Panc1 (cell line): ENCODE measurements at regions not wholly inside any gene's neighbourhood (a gene's known extent, or its start where the extent isn't known, plus 50 kb on each side); places are given as distances from the start of the nearest gene placed in this dataset.

Experiments used
- ATAC-seq: fragments of 200-7000 bp; cut with Tn5 transposase; 2 replicates; pipeline ENCODE4 v1.9.1; 2020; ENCODE audit warnings: mild to moderate bottlenecking, moderate library complexity
- BruUV-seq: library from RNA; stranded (reverse); fragments of 400-500 nt; replicated peaks from 2 replicates; lab custom pipeline; 2021; lab: Mats Ljungman, UMichigan
- CTCF ChIA-PET: fragments of 300-600 bp; sonication (Branson Sonifier 250); formaldehyde crosslinking; loops from one replicate; lab custom pipeline; 2022; ENCODE audit warnings: antibody characterized with exemption; lab: Charles Lee
- POLR2A ChIA-PET: fragments of 300-600 bp; sonication (Branson Sonifier 250); formaldehyde crosslinking; loops from one replicate; lab custom pipeline; 2022; ENCODE audit warnings: antibody characterized with exemption; lab: Charles Lee
- DNase-seq: peaks from one replicate; pipeline ENCODE4 v3.0.0-alpha.2; 2010; ENCODE audit warnings: low read depth, low spot score
- H3K27ac ChIP-seq: 2 replicates; pipeline ENCODE4 v1.5.1; 2011; ENCODE audit warnings: mild to moderate bottlenecking, low read length, inconsistent platforms
- H3K27me3 ChIP-seq: fragments of 200-500 bp; sonication (Bioruptor generic); 2 replicates; pipeline ENCODE4 v1.6.0; 2014; ENCODE audit warnings: low read length, inconsistent platforms; ENCODE audit not compliant: control insufficient read depth, insufficient read depth
- H3K36me3 ChIP-seq: fragments of 200-500 bp; sonication (Bioruptor generic); 2 replicates; pipeline ENCODE4 v1.5.1; 2014; ENCODE audit warnings: inconsistent platforms, mild to moderate bottlenecking, low read length, moderate library complexity; ENCODE audit not compliant: control insufficient read depth, insufficient read depth
- H3K4me1 ChIP-seq: 2 replicates; pipeline ENCODE4 v1.5.1; 2011; ENCODE audit warnings: inconsistent platforms, mild to moderate bottlenecking, low read length, moderate library complexity; ENCODE audit not compliant: control insufficient read depth, insufficient read depth
- H3K4me3 ChIP-seq, 2 experiments: 2 replicates each; pipeline ENCODE4 v1.5.1; 2011 to 2012; ENCODE audit warnings: low read depth in 2 of 2, low read length in 2 of 2, mild to moderate bottlenecking in 2 of 2, inconsistent platforms in 1 of 2, moderate library complexity in 1 of 2
- H3K9me3 ChIP-seq: fragments of 200-500 bp; sonication (Bioruptor generic); 2 replicates; pipeline ENCODE4 v1.5.1; 2014; ENCODE audit warnings: low read depth, mild to moderate bottlenecking, inconsistent platforms, low read length, moderate library complexity; ENCODE audit not compliant: control insufficient read depth, insufficient read depth
- CTCF ChIP-seq: fragments of 450-650 bp; IDR thresholded peaks from 2 replicates; pipeline ENCODE4 v1.5.1; 2017; ENCODE audit warnings: mild to moderate bottlenecking
- POLR2AphosphoS5 ChIP-seq: IDR thresholded peaks from 2 replicates; pipeline ENCODE4 v1.6.1; 2012; ENCODE audit warnings: mild to moderate bottlenecking, low read depth, low read length, moderate library complexity
- SIN3A ChIP-seq: IDR thresholded peaks from 2 replicates; pipeline ENCODE4 v1.6.1; 2012; ENCODE audit warnings: low read depth, mild to moderate bottlenecking, low read length, moderate library complexity, borderline replicate concordance; ENCODE audit not compliant: insufficient read depth
- TCF7L2 ChIP-seq: IDR thresholded peaks from 2 replicates; pipeline ENCODE4 v1.6.1; 2011; ENCODE audit warnings: mild to moderate bottlenecking, low read depth, low read length, inconsistent platforms
- in situ Hi-C: cut with HindIII; loops from 2 replicates; pipeline ENCODE4 v1.10.0; 2016; ENCODE audit warnings: low sequenced_read_pairs, low pct_unique_long_range_greater_than_20kb
- intact Hi-C: fragments of 100-400 bp; cut with micrococcal nuclease; formaldehyde crosslinking; loops from one replicate; pipeline ENCODE4 v1.10.0; 2022; ENCODE audit not compliant: unreplicated experiment
- TF ChIP-seq, protein P1 (sequence below), 2 experiments: IDR thresholded peaks; 2 replicates each; pipeline ENCODE4 v1.6.1; 2011 to 2012; ENCODE audit warnings: low read depth in 2 of 2, control low read depth in 1 of 2, low read length in 1 of 2, mild to moderate bottlenecking in 1 of 2, moderate library complexity in 1 of 2; ENCODE audit not compliant: insufficient read depth in 1 of 2

- intact Hi-C loops: no loop called here
- Histone ChIP-seq H3K27ac (no peak overlapping the region), H3K4me3 (peak overlapping the region; percentile 52 to 58; a peak in 3 of 4 replicates), H3K4me1 (peaks cover 5% of the 10 kb centered on the region; the same call in 1 of the 2 replicates), H3K27me3 (peaks cover 32% of the 10 kb centered on the region), H3K36me3 (no peaks in the 10 kb centered on the region), H3K9me3 (no peaks in the 10 kb centered on the region)
- POLR2A ChIA-PET: no interaction called here
- ATAC-seq (peak; percentile 64), DNase-seq (no peak)
- no TSS peak for BruUV-seq
- CTCF ChIA-PET: interaction anchor here (0.6 kb wide), 1 partner anchor 12 kb away, joined by 3 read pairs; no protein-coding TSS in a partner anchor
- in situ Hi-C loops: no loop called here
- TF ChIP-seq SIN3A: no peak
- TF ChIP-seq CTCF: no peak
- TF ChIP-seq, protein P1, sequence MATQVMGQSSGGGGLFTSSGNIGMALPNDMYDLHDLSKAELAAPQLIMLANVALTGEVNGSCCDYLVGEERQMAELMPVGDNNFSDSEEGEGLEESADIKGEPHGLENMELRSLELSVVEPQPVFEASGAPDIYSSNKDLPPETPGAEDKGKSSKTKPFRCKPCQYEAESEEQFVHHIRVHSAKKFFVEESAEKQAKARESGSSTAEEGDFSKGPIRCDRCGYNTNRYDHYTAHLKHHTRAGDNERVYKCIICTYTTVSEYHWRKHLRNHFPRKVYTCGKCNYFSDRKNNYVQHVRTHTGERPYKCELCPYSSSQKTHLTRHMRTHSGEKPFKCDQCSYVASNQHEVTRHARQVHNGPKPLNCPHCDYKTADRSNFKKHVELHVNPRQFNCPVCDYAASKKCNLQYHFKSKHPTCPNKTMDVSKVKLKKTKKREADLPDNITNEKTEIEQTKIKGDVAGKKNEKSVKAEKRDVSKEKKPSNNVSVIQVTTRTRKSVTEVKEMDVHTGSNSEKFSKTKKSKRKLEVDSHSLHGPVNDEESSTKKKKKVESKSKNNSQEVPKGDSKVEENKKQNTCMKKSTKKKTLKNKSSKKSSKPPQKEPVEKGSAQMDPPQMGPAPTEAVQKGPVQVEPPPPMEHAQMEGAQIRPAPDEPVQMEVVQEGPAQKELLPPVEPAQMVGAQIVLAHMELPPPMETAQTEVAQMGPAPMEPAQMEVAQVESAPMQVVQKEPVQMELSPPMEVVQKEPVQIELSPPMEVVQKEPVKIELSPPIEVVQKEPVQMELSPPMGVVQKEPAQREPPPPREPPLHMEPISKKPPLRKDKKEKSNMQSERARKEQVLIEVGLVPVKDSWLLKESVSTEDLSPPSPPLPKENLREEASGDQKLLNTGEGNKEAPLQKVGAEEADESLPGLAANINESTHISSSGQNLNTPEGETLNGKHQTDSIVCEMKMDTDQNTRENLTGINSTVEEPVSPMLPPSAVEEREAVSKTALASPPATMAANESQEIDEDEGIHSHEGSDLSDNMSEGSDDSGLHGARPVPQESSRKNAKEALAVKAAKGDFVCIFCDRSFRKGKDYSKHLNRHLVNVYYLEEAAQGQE (IDR thresholded peaks at IDR 0.05; ENCODE audit: insufficient read depth in 1 of 2, low read depth in 2 of 2, low read length in 1 of 2): no peak
- TF ChIP-seq POLR2AphosphoS5: no peak
- TF ChIP-seq TCF7L2: no peak
Observed at GRCh38 chr7:25949736-25950487, 202.1 kb upstream of the NFE2L3 start.

DNA sequence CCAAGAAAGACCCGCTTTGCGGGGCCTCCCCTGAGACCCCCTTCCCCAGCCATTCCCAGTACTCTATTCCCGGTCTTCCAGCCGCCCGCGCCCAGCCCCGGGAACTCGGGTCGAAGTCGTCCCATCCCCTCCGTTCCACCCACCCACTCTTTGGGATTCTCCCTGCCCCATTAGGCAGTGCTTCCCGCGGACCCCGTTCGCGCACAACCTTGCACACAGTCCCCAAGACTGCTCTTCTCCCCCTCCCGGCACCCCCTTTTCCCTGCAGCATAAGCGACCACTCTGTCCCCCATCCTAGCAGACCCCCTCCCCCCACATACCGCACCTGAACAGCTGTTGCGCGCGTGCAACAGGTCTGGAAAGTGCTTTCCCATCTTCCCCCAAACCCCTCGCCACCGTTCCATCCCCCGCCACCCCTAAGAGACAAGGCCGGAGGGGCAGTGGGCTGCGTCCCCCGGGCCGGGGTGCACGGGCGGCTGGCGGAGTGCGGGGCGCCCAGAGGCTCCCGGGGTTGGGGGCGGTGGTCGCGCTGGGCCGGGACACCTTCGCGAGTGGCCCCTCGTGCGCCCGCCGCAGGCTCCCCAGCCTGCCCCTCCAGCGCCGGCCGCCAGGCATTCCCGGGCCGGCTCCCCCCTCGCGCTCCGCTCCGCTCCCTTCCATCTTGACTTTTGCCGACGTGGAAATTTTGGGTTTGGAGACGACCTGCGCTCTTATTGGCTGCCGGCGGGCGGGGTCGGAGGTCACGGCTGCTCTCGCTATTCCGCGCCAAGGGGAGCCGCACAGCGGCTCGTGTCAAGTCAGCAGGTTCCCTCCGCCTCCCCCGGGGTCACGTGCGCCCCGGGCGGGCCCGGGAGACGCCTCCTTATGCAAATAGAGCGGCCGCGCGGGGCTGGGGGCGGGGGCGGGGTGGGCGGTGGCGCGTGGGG is 201.2 kb upstream of the NFE2L3 start:
- Histone ChIP-seq H3K9me3 (no peaks in the 10 kb centered on the region), H3K27me3 (peaks cover 39% of the 10 kb centered on the region), H3K4me3 (peak overlapping the region; percentile 52 to 58), H3K4me1 (peaks cover 5% of the 10 kb centered on the region; the same call in 1 of the 2 replicates), H3K36me3 (no peaks in the 10 kb centered on the region), H3K27ac (no peak overlapping the region)
- ATAC-seq (peak; percentile 78), DNase-seq (no peak)
- no TSS peak for BruUV-seq
- POLR2A ChIA-PET: no interaction called here
- in situ Hi-C loops (no loop called here), intact Hi-C loops (no loop called here)
- no peak for TF ChIP-seq TCF7L2
- no peak for TF ChIP-seq CTCF
- no peak for TF ChIP-seq POLR2AphosphoS5
- TF ChIP-seq, protein P1 (IDR thresholded peaks at IDR 0.05; ENCODE audit: insufficient read depth in 1 of 2, low read depth in 2 of 2, low read length in 1 of 2): no peak
- TF ChIP-seq SIN3A: no peak
- CTCF ChIA-PET: no interaction called here
